ENCODE measurements at regions not wholly inside any gene's neighbourhood (a gene's known extent, or its start where the extent isn't known, plus 50 kb on each side); places are given as distances from the start of the nearest gene placed in this dataset.

DNA sequence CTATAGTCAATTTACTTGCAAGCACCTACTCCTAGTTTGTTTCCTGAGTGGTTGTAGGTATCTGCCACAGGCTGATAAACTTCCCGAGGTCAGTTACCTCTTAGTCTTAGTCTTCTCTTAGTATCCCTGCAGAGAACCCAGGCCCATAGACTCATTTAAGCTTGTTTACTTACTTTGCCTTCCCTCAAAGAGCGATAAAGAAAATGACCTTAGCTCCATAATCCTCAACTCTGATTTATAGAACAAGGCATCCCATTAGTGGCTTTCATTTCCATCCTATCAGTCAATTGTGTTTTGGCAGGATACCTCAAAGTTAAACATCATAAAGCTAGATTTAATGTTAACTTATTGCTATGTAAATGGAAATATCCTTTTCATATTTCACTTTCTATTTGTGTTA lies 119.7 kb downstream of the UCHL5 start:
- TF ChIP-seq CTCF (IDR thresholded peaks at IDR 0.05; ENCODE audit: unreplicated experiment) = no peak
- CTCF ChIA-PET = interaction anchor here (1.0 kb wide), 1 partner anchor 12 kb away, joined by 3 read pairs; no protein-coding TSS in a partner anchor
- H3K4me1 Mint-ChIP-seq (ENCODE audit: low read depth, unreplicated experiment) = peaks cover 7% of the 10 kb centered on the region
- no peak overlapping the region for H3K4me3 Mint-ChIP-seq (ENCODE audit: low read depth, unreplicated experiment)
- intact Hi-C loops (cut with micrococcal nuclease; ENCODE audit: unreplicated experiment) = no loop called here
- no peak for DNase-seq
- no peak overlapping the region for H3K27ac Mint-ChIP-seq (ENCODE audit: unreplicated experiment)
- no peaks in the 10 kb centered on the region for H3K9me3 Mint-ChIP-seq (ENCODE audit: low read depth, unreplicated experiment)
- no peaks in the 10 kb centered on the region for H3K27me3 Mint-ChIP-seq (ENCODE audit: unreplicated experiment)
- BruUV-seq (replicated peaks) = no TSS peak
- no peaks in the 10 kb centered on the region for H3K36me3 Mint-ChIP-seq (ENCODE audit: insufficient read depth, unreplicated experiment)

DNA sequence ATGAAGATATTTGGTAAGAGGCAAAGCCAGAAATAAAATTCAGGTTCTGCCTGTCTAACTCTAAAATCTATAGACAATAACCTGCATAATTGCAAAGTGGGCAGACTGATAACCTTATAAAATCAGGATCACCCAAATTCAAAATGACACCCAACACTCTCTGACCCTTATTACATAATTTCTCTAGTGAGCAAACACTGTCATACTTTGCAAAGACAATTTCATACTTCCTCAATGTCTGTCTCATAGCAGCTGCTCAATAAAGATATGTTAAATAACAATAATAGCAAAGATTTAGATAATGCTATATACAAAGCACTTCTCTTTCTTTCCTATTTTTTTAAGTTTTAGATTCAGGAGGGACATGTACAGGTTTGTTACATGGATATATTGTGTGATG lies 118.5 kb downstream of the UCHL5 start:
- Mint-ChIP-seq H3K4me1 (ENCODE audit: low read depth, unreplicated experiment) (peaks cover 7% of the 10 kb centered on the region), H3K36me3 (ENCODE audit: insufficient read depth, unreplicated experiment) (no peaks in the 10 kb centered on the region)
- CTCF ChIA-PET = no interaction called here

DNA sequence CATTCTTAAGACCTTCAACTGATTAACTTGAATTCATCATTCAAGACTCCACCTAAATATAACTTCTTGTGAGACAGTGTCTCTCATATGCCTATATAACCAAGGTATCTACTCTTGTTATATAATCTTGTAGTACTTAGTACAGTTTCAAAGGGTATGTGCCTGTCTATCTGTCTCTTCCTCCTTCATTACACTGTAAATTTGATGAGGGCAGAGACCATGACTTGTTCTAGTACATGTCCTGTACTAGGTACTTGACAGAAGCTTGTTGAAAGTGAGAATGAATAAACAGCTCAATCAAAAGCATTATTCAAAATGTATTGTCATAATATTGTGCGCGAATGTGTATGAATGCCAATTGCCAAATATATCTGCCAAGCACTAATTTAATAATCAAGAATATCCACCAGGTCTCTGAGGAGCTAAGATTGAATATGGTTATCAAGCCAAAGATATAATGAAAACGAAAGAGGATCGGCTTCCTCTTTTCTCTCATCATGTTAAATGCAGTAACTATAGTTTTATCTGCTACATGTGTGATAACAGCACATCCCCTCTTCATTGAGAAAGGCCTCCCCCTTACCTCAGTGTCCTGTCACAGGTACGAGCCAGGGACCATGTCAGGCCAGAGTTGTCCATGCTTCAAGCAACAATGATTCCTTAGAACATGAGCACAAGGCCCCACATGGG lies 117.3 kb downstream of the UCHL5 start:
- Mint-ChIP-seq H3K27me3 (ENCODE audit: unreplicated experiment) (no peaks in the 10 kb centered on the region), H3K4me1 (ENCODE audit: low read depth, unreplicated experiment) (peaks cover 7% of the 10 kb centered on the region), H3K27ac (ENCODE audit: unreplicated experiment) (no peak overlapping the region), H3K9me3 (ENCODE audit: low read depth, unreplicated experiment) (no peaks in the 10 kb centered on the region), H3K4me3 (ENCODE audit: low read depth, unreplicated experiment) (no peak overlapping the region), H3K36me3 (ENCODE audit: insufficient read depth, unreplicated experiment) (no peaks in the 10 kb centered on the region)
- intact Hi-C loops (cut with micrococcal nuclease; ENCODE audit: unreplicated experiment) = no loop called here
- no peak for TF ChIP-seq CTCF (IDR thresholded peaks at IDR 0.05; ENCODE audit: unreplicated experiment)
- no peak for DNase-seq
- no TSS peak for BruUV-seq (replicated peaks)
- CTCF ChIA-PET = no interaction called here

More for the DNA sequence above, 118.5 kb downstream of the UCHL5 start:
- Mint-ChIP-seq H3K4me3 (ENCODE audit: low read depth, unreplicated experiment) (no peak overlapping the region), H3K27me3 (ENCODE audit: unreplicated experiment) (no peaks in the 10 kb centered on the region), H3K27ac (ENCODE audit: unreplicated experiment) (no peak overlapping the region), H3K9me3 (ENCODE audit: low read depth, unreplicated experiment) (no peaks in the 10 kb centered on the region)
- DNase-seq = no peak
- BruUV-seq (replicated peaks) = no TSS peak
- no peak for TF ChIP-seq CTCF (IDR thresholded peaks at IDR 0.05; ENCODE audit: unreplicated experiment)
- intact Hi-C loops (cut with micrococcal nuclease; ENCODE audit: unreplicated experiment) = no loop called here

DNA sequence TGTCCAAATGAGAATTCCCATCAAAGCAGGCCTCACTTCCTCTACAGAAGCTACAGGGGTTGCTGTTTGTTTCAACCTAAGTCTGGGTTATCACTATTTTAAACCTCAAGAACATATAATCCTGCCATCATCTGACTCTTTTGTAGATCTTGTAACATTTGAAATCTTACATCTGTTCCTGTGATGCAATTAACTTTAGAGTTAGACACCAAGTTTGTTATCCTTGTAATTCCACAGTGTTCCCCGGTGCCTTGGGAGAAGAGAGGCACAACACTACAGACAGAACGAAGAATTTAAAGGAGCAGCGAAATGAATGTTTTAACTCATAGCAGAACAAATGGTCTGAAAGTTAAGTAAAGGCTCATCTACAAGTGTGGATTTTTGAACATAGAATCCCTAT lies 116.1 kb downstream of the UCHL5 start:
- BruUV-seq (replicated peaks) = no TSS peak
- Mint-ChIP-seq H3K27me3 (ENCODE audit: unreplicated experiment) (no peaks in the 10 kb centered on the region), H3K36me3 (ENCODE audit: insufficient read depth, unreplicated experiment) (no peaks in the 10 kb centered on the region), H3K27ac (ENCODE audit: unreplicated experiment) (no peak overlapping the region), H3K9me3 (ENCODE audit: low read depth, unreplicated experiment) (no peaks in the 10 kb centered on the region), H3K4me1 (ENCODE audit: low read depth, unreplicated experiment) (peaks cover 7% of the 10 kb centered on the region), H3K4me3 (ENCODE audit: low read depth, unreplicated experiment) (no peak overlapping the region)
- DNase-seq = no peak
- CTCF ChIA-PET = no interaction called here
- no peak for TF ChIP-seq CTCF (IDR thresholded peaks at IDR 0.05; ENCODE audit: unreplicated experiment)
- intact Hi-C loops (cut with micrococcal nuclease; ENCODE audit: unreplicated experiment) = no loop called here
